ENCODE measurements at regions not wholly inside any gene's neighbourhood (a gene's known extent, or its start where the extent isn't known, plus 50 kb on each side); places are given as distances from the start of the nearest gene placed in this dataset.

DNA sequence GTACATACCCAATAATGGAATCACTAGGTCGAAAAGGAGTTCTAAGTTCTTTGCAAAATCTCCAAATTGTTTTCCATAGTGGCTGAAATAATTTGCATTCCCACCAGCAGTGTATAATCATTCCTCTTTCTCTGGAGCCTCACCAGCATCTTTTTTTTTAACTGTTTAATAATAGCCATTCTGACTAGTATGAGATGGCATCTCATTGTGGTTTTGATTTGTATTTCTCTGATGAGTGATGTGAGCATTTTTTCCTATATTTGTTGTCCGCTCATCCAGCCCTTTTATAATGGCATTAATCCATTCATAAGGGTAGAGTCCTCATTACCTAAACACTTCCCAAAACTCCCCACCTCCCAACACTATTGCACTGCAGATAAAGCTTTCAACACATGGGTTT, 278.3 kb downstream of the SEC23A start:
- TF ChIP-seq CTCF (IDR thresholded peaks at IDR 0.05; ENCODE audit: insufficient read depth, low read depth, low read length), result no peak
- no peak for DNase-seq (ENCODE audit: low read depth)
- no peak overlapping the region for H3K4me3 ChIP-seq (ENCODE audit: low read depth, low read length)

GRCh38 chr14:38818555-38818954, 284.5 kb downstream of the SEC23A start:
- no peak for DNase-seq (ENCODE audit: low read depth)
- TF ChIP-seq CTCF (IDR thresholded peaks at IDR 0.05; ENCODE audit: insufficient read depth, low read depth, low read length), result no peak
- no peak overlapping the region for H3K4me3 ChIP-seq (ENCODE audit: low read depth, low read length)

DNA sequence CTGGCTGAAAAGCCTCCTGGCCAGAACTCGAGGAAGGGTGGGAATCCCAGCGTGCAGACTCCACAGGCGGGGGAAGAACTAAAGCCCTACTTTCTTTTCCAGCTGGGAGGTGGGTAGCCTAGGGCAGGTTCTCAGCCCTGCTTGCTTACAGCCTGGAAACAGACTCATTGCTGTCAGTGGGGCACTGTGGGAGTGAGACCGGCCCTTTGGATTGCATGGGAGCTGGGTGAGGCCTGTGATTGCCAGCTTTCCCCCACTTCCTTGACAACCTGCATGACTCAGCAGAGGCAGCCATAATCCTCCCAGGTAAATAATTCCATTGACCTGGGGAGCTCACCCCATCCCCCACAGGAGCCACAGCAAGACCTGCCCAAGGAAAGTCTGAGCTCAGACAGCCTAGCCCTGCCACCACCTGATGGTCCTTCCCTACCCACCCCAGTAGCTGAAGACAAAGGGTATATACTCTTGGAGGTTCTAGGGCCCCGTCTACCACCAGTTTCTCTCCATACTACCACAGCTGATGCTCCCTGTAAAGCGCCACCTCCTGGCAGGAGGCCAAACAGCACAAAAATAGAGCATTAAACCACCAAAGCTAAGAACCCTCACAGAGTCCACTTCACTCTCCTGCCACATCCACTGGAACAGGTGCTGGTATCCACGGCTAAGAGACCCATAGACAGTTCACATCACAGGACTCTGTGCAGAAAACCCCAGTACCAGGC, 294.1 kb downstream of the SEC23A start:
- no peak overlapping the region for H3K4me3 ChIP-seq (ENCODE audit: low read depth, low read length)
- DNase-seq (ENCODE audit: low read depth), result no peak
- no peak for TF ChIP-seq CTCF (IDR thresholded peaks at IDR 0.05; ENCODE audit: insufficient read depth, low read depth, low read length)

DNA sequence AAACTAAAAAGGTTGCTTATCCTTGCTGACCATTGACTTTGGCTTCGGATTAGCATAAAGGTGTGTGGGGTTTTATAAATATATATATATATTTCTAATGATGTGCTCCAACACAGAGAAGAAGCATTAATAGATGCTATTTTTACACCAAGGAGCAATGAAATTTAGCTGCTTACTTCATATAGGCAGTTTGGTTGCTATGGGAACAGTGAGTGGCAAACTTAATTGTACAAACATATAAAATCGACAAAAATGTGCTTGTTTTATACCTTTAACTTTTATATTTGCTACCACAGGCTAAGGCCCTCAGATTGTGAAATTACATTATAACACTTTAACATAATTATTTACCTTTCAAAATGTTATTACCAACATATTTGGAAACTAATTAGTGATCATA, 303.4 kb downstream of the SEC23A start:
- TF ChIP-seq CTCF (IDR thresholded peaks at IDR 0.05; ENCODE audit: insufficient read depth, low read depth, low read length), result no peak
- no peak for DNase-seq (ENCODE audit: low read depth)
- no peak overlapping the region for H3K4me3 ChIP-seq (ENCODE audit: low read depth, low read length)

- no peak overlapping the region for H3K4me3 ChIP-seq (ENCODE audit: low read depth, low read length)
- no peak for DNase-seq (ENCODE audit: low read depth)
- TF ChIP-seq CTCF (IDR thresholded peaks at IDR 0.05; ENCODE audit: insufficient read depth, low read depth, low read length), result no peak
Measured at GRCh38 chr14:38794677-38795076, 308.4 kb downstream of the SEC23A start.

- TF ChIP-seq CTCF (IDR thresholded peaks at IDR 0.05; ENCODE audit: insufficient read depth, low read depth, low read length), result no peak
- no peak overlapping the region for H3K4me3 ChIP-seq (ENCODE audit: low read depth, low read length)
- no peak for DNase-seq (ENCODE audit: low read depth)
Measured at GRCh38 chr14:38791862-38792261, 311.2 kb downstream of the SEC23A start.

DNA sequence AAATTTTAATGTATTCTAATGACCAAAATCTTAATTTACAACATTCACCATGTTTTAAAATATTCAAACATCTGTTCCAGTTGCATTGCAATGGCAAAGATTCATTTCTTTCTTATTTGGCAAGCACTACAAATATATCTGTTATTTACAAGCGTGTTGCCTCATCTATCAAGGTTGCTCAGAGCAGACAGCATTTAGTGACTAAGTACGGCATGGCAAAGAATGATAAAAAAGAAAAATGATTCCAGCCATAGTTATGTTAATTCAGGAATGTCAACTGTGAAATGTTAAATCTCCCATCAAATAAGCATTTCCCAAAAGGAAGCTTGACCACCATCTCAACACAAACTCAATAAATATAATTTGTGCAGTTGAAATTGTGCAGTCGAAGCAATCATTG, 312.1 kb downstream of the SEC23A start:
- H3K4me3 ChIP-seq (ENCODE audit: low read depth, low read length), result no peak overlapping the region
- DNase-seq (ENCODE audit: low read depth), result no peak
- no peak for TF ChIP-seq CTCF (IDR thresholded peaks at IDR 0.05; ENCODE audit: insufficient read depth, low read depth, low read length)
